ENCODE measurements at regions not wholly inside any gene's neighbourhood (a gene's known extent, or its start where the extent isn't known, plus 50 kb on each side); places are given as distances from the start of the nearest gene placed in this dataset.
"Not testable (repeated sequence)": the region's sequence is repeated elsewhere in the genome, so short reads cannot be mapped to it uniquely, and the experiment has no call there.

GRCh38 chr7:55731931-55732330 lies 130.6 kb downstream of the SEPTIN14 start:
- CTCF ChIA-PET = interaction anchor here (1.1 kb wide), 1 partner anchor 90 kb away, joined by 3 read pairs; no protein-coding TSS in a partner anchor
- no peak overlapping the region for H3K4me3 Mint-ChIP-seq
- intact Hi-C loops (cut with micrococcal nuclease) = no loop called here

GRCh38 chr7:55730197-55730596 lies 132.4 kb downstream of the SEPTIN14 start:
- Mint-ChIP-seq H3K27ac (no peak overlapping the region), H3K27me3 (no peaks in the 10 kb centered on the region), H3K9me3 (peaks cover 6% of the 10 kb centered on the region), H3K4me1 (ENCODE audit: low read depth) (no peaks in the 10 kb centered on the region), H3K36me3 (ENCODE audit: low read depth) (no peaks in the 10 kb centered on the region), H3K4me3 (no peak overlapping the region)
- no peak for ATAC-seq
- CTCF ChIA-PET = no interaction called here
- TF ChIP-seq CTCF (IDR thresholded peaks at IDR 0.05) = no peak
- POLR2A ChIA-PET = no interaction called here
- no peak for DNase-seq
- intact Hi-C loops (cut with micrococcal nuclease) = no loop called here

More at GRCh38 chr7:55731931-55732330, 130.6 kb downstream of the SEPTIN14 start:
- Mint-ChIP-seq H3K9me3 (peaks cover 6% of the 10 kb centered on the region), H3K4me1 (ENCODE audit: low read depth) (no peaks in the 10 kb centered on the region), H3K27ac (no peak overlapping the region), H3K27me3 (no peaks in the 10 kb centered on the region), H3K36me3 (ENCODE audit: low read depth) (no peaks in the 10 kb centered on the region)
- TF ChIP-seq CTCF (IDR thresholded peaks at IDR 0.05) = no peak
- POLR2A ChIA-PET = no interaction called here
- ATAC-seq (no peak), DNase-seq (no peak)

- H3K9me3 Mint-ChIP-seq = no peaks in the 10 kb centered on the region
- no peak for ATAC-seq
- H3K4me1 Mint-ChIP-seq (ENCODE audit: low read depth) = no peaks in the 10 kb centered on the region
- intact Hi-C loops (cut with micrococcal nuclease) = no loop called here
- H3K27ac Mint-ChIP-seq = no peak overlapping the region
- no peaks in the 10 kb centered on the region for H3K27me3 Mint-ChIP-seq
- no peak for DNase-seq
- ChIA-PET CTCF (no interaction called here), POLR2A (no interaction called here)
- no peak overlapping the region for H3K4me3 Mint-ChIP-seq
- H3K36me3 Mint-ChIP-seq (ENCODE audit: low read depth) = no peaks in the 10 kb centered on the region
- no peak for TF ChIP-seq CTCF (IDR thresholded peaks at IDR 0.05)
These were observed 139.0 kb downstream of the SEPTIN14 start for GRCh38 chr7:55723621-55723941.

GRCh38 chr7:55722874-55723620 lies 139.5 kb downstream of the SEPTIN14 start:
- CTCF ChIA-PET = interaction anchor here (3.3 kb wide), 1 partner anchor 83 kb away, joined by 13 read pairs; no protein-coding TSS in a partner anchor
- peak; percentile 89 for ATAC-seq
- H3K4me1 Mint-ChIP-seq (ENCODE audit: low read depth); DNase-seq; H3K9me3 Mint-ChIP-seq; H3K36me3 Mint-ChIP-seq (ENCODE audit: low read depth); H3K4me3 Mint-ChIP-seq; H3K27ac Mint-ChIP-seq; H3K27me3 Mint-ChIP-seq; intact Hi-C loops (cut with micrococcal nuclease); POLR2A ChIA-PET: not testable (repeated sequence)

- H3K4me3 Mint-ChIP-seq; intact Hi-C loops (cut with micrococcal nuclease): not testable (repeated sequence)
- CTCF ChIA-PET = interaction anchor here (3.3 kb wide), 1 partner anchor 81 kb away, joined by 13 read pairs; no protein-coding TSS in a partner anchor
These were observed 141.5 kb downstream of the SEPTIN14 start for GRCh38 chr7:55721004-55721403.

GRCh38 chr7:55715247-55715867 lies 143.1 kb upstream of the VOPP1 start:
- H3K27me3 Mint-ChIP-seq; CTCF ChIA-PET; H3K4me3 Mint-ChIP-seq; H3K4me1 Mint-ChIP-seq (ENCODE audit: low read depth); POLR2A ChIA-PET; intact Hi-C loops (cut with micrococcal nuclease); H3K9me3 Mint-ChIP-seq; H3K36me3 Mint-ChIP-seq (ENCODE audit: low read depth); ATAC-seq; H3K27ac Mint-ChIP-seq; DNase-seq: not testable (repeated sequence)

More at GRCh38 chr7:55721004-55721403, 141.5 kb downstream of the SEPTIN14 start:
- DNase-seq; H3K4me1 Mint-ChIP-seq (ENCODE audit: low read depth); H3K27ac Mint-ChIP-seq; POLR2A ChIA-PET; H3K9me3 Mint-ChIP-seq; ATAC-seq; H3K27me3 Mint-ChIP-seq; H3K36me3 Mint-ChIP-seq (ENCODE audit: low read depth): not testable (repeated sequence)

GRCh38 chr7:55714370-55714769 lies 142.1 kb upstream of the VOPP1 start:
- intact Hi-C loops (cut with micrococcal nuclease); H3K36me3 Mint-ChIP-seq (ENCODE audit: low read depth); H3K4me3 Mint-ChIP-seq; ATAC-seq; H3K27ac Mint-ChIP-seq; H3K4me1 Mint-ChIP-seq (ENCODE audit: low read depth); POLR2A ChIA-PET; CTCF ChIA-PET; H3K9me3 Mint-ChIP-seq; DNase-seq; H3K27me3 Mint-ChIP-seq: not testable (repeated sequence)

- H3K9me3 Mint-ChIP-seq; H3K4me3 Mint-ChIP-seq; DNase-seq; ATAC-seq; POLR2A ChIA-PET; H3K27ac Mint-ChIP-seq; H3K36me3 Mint-ChIP-seq (ENCODE audit: low read depth); H3K4me1 Mint-ChIP-seq (ENCODE audit: low read depth); H3K27me3 Mint-ChIP-seq; intact Hi-C loops (cut with micrococcal nuclease); CTCF ChIA-PET: not testable (repeated sequence)
These were observed 138.0 kb upstream of the VOPP1 start for GRCh38 chr7:55710312-55710711.

GRCh38 chr7:55708028-55708427 lies 135.7 kb upstream of the VOPP1 start:
- POLR2A ChIA-PET; intact Hi-C loops (cut with micrococcal nuclease); H3K4me3 Mint-ChIP-seq; CTCF ChIA-PET; H3K27ac Mint-ChIP-seq; H3K4me1 Mint-ChIP-seq (ENCODE audit: low read depth); H3K9me3 Mint-ChIP-seq; DNase-seq; ATAC-seq; H3K27me3 Mint-ChIP-seq; H3K36me3 Mint-ChIP-seq (ENCODE audit: low read depth): not testable (repeated sequence)
